Loucy (cell line): ENCODE measurements at regions not wholly inside any gene's neighbourhood (a gene's known extent, or its start where the extent isn't known, plus 50 kb on each side); places are given as distances from the start of the nearest gene placed in this dataset.

ENCODE experiments used
- EZH2phosphoT487 ChIP-seq: fragments of 200-600 bp; IDR thresholded peaks from 2 replicates; pipeline ENCODE4 v1.6.1; 2018; ENCODE audit warnings: antibody characterized with exemption, mild to moderate bottlenecking, moderate library complexity, borderline replicate concordance
- TF ChIP-seq, protein P1 (sequence below): fragments of 200-600 bp; sonication (generic); conservative IDR thresholded peaks from 2 replicates; pipeline ENCODE4 v1.5.1; 2014; ENCODE audit warnings: mild to moderate bottlenecking, antibody characterized with exemption, low read length

DNA sequence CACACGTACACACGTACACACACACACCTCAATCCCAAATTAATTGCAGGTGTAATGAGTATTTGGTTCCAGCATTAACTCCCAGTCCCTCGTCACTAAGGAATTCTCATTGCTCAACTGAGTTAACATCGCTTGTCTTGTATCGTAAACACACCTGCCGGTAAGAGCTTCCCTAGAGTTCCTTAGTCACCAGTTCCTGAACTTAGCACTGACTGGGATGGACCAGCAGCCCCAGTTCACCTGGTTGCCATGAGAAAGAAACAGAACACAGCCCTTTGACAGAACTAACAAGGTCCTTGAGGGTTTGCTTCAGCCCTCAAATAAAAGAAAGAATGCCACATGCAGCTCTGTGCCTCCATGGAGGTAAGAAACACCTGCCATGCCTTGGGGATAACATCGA is 66.3 kb upstream of the SLCO3A1 start:
- TF ChIP-seq, protein P1, sequence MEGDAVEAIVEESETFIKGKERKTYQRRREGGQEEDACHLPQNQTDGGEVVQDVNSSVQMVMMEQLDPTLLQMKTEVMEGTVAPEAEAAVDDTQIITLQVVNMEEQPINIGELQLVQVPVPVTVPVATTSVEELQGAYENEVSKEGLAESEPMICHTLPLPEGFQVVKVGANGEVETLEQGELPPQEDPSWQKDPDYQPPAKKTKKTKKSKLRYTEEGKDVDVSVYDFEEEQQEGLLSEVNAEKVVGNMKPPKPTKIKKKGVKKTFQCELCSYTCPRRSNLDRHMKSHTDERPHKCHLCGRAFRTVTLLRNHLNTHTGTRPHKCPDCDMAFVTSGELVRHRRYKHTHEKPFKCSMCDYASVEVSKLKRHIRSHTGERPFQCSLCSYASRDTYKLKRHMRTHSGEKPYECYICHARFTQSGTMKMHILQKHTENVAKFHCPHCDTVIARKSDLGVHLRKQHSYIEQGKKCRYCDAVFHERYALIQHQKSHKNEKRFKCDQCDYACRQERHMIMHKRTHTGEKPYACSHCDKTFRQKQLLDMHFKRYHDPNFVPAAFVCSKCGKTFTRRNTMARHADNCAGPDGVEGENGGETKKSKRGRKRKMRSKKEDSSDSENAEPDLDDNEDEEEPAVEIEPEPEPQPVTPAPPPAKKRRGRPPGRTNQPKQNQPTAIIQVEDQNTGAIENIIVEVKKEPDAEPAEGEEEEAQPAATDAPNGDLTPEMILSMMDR = no peak
- no peak for TF ChIP-seq EZH2phosphoT487
